ENCODE measurements at regions not wholly inside any gene's neighbourhood (a gene's known extent, or its start where the extent isn't known, plus 50 kb on each side); places are given as distances from the start of the nearest gene placed in this dataset.

- no peak for DNase-seq (ENCODE audit: low read depth in 2 of 2)
- no peak for TF ChIP-seq CTCF (IDR thresholded peaks at IDR 0.05; ENCODE audit: low read depth, low read length)
- no peak overlapping the region for H3K4me3 ChIP-seq (replicated peaks in 1 of 2; ENCODE audit: low read depth in 2 of 2, low read length in 2 of 2)
These were observed 111.0 kb upstream of the MAX start for GRCh38 chr14:65213316-65213715.

GRCh38 chr14:65214741-65215140 lies 112.4 kb upstream of the MAX start:
- no peak for TF ChIP-seq CTCF (IDR thresholded peaks at IDR 0.05; ENCODE audit: low read depth, low read length)
- DNase-seq (ENCODE audit: low read depth in 2 of 2) = peak in 1 of 2 donors; percentile 72
- H3K4me3 ChIP-seq (replicated peaks in 1 of 2; ENCODE audit: low read depth in 2 of 2, low read length in 2 of 2) = no peak overlapping the region

- no peak overlapping the region for H3K4me3 ChIP-seq (replicated peaks in 1 of 2; ENCODE audit: low read depth in 2 of 2, low read length in 2 of 2)
- TF ChIP-seq CTCF (IDR thresholded peaks at IDR 0.05; ENCODE audit: low read depth, low read length) = no peak
- DNase-seq (ENCODE audit: low read depth in 2 of 2) = no peak
These were observed 117.0 kb upstream of the MAX start for GRCh38 chr14:65219353-65219752.

GRCh38 chr14:65222440-65222858 lies 120.1 kb upstream of the MAX start:
- no peak overlapping the region for H3K4me3 ChIP-seq (replicated peaks in 1 of 2; ENCODE audit: low read depth in 2 of 2, low read length in 2 of 2)
- peak; percentile 84 to 85 for DNase-seq (ENCODE audit: low read depth in 2 of 2)
- TF ChIP-seq CTCF (IDR thresholded peaks at IDR 0.05; ENCODE audit: low read depth, low read length) = peak; percentile 90

- DNase-seq (ENCODE audit: low read depth in 2 of 2) = peak in 1 of 2 donors; percentile 55
- TF ChIP-seq CTCF (IDR thresholded peaks at IDR 0.05; ENCODE audit: low read depth, low read length) = no peak
- no peak overlapping the region for H3K4me3 ChIP-seq (replicated peaks in 1 of 2; ENCODE audit: low read depth in 2 of 2, low read length in 2 of 2)
These were observed 121.3 kb upstream of the MAX start for GRCh38 chr14:65223636-65224035.

GRCh38 chr14:65224799-65225198 lies 122.5 kb upstream of the MAX start:
- TF ChIP-seq CTCF (IDR thresholded peaks at IDR 0.05; ENCODE audit: low read depth, low read length) = no peak
- H3K4me3 ChIP-seq (replicated peaks in 1 of 2; ENCODE audit: low read depth in 2 of 2, low read length in 2 of 2) = no peak overlapping the region
- peak; percentile 16 to 68 for DNase-seq (ENCODE audit: low read depth in 2 of 2)

Measured in cardiac fibroblast (primary cell).